ENCODE measurements at regions not wholly inside any gene's neighbourhood (a gene's known extent, or its start where the extent isn't known, plus 50 kb on each side); places are given as distances from the start of the nearest gene placed in this dataset.

DNA sequence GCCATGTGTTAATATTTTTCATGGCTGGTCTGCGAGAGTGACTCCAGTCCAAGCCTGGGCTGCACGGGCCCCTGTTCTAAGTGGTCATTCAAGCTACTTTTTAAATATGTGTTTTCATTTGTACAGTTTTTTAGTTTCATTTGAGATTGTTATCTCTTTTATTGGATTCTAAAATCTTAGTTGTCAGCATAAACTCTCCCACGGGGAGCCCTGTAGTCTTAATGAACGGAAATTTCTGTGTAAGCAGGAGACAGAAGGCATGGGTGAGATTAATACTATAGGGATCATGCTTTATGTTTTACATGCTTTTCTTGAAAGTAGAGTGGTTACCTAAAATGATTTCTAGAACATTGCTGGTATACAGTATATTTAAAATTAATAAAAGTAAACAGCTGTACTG, 373.1 kb upstream of the SLCO3A1 start:
- TF ChIP-seq CTCF (IDR thresholded peaks at IDR 0.05) (no peak), POLR2A (IDR thresholded peaks at IDR 0.05) (no peak)
